ENCODE measurements at regions not wholly inside any gene's neighbourhood (a gene's known extent, or its start where the extent isn't known, plus 50 kb on each side); places are given as distances from the start of the nearest gene placed in this dataset.
"Not testable (repeated sequence)": the region's sequence is repeated elsewhere in the genome, so short reads cannot be mapped to it uniquely, and the experiment has no call there.

GRCh38 chr22:48486558-48486957 is 1341.1 kb downstream of the BRD1 start:
- DNase-seq (ENCODE audit: low read depth): no peak

GRCh38 chr22:48486134-48486532 is 1341.5 kb downstream of the BRD1 start:
- no peak for DNase-seq (ENCODE audit: low read depth)

- no peak for DNase-seq (ENCODE audit: low read depth)
Observed at GRCh38 chr22:48485149-48486133, 1342.2 kb downstream of the BRD1 start.

GRCh38 chr22:48483764-48484528 is 1343.7 kb downstream of the BRD1 start:
- DNase-seq (ENCODE audit: low read depth): no peak

- DNase-seq (ENCODE audit: low read depth): no peak
Observed at GRCh38 chr22:48482771-48483170, 1344.9 kb downstream of the BRD1 start.

GRCh38 chr22:48482198-48482597 is 1345.5 kb downstream of the BRD1 start:
- DNase-seq (ENCODE audit: low read depth): not testable (repeated sequence)

GRCh38 chr22:48481748-48482147 is 1345.9 kb downstream of the BRD1 start:
- no peak for DNase-seq (ENCODE audit: low read depth)

GRCh38 chr22:48478529-48479265 is 1349.0 kb downstream of the BRD1 start:
- DNase-seq (ENCODE audit: low read depth): no peak

GRCh38 chr22:48478124-48478523 is 1349.5 kb downstream of the BRD1 start:
- DNase-seq (ENCODE audit: low read depth): no peak

- DNase-seq (ENCODE audit: low read depth): no peak
Observed at GRCh38 chr22:48477031-48477721, 1350.5 kb downstream of the BRD1 start.

- no peak for DNase-seq (ENCODE audit: low read depth)
Observed at GRCh38 chr22:48476577-48476976, 1351.1 kb downstream of the BRD1 start.

- no peak for DNase-seq (ENCODE audit: low read depth)
Observed at GRCh38 chr22:48475661-48476345, 1351.9 kb downstream of the BRD1 start.

- DNase-seq (ENCODE audit: low read depth): no peak
Observed at GRCh38 chr22:48474881-48475280, 1352.8 kb downstream of the BRD1 start.

GRCh38 chr22:48473202-48473601 is 1354.5 kb downstream of the BRD1 start:
- DNase-seq (ENCODE audit: low read depth): no peak

- DNase-seq (ENCODE audit: low read depth): no peak
Observed at GRCh38 chr22:48464246-48464645, 1363.4 kb downstream of the BRD1 start.

- no peak for DNase-seq (ENCODE audit: low read depth)
Observed at GRCh38 chr22:48459859-48460823, 1367.5 kb downstream of the BRD1 start.

- DNase-seq (ENCODE audit: low read depth): no peak
Observed at GRCh38 chr22:48459259-48459658, 1368.4 kb downstream of the BRD1 start.

GRCh38 chr22:48456449-48456848 is 1371.2 kb downstream of the BRD1 start:
- no peak for DNase-seq (ENCODE audit: low read depth)

GRCh38 chr22:48453751-48454485 is 1373.8 kb downstream of the BRD1 start:
- no peak for DNase-seq (ENCODE audit: low read depth)
